ENCODE measurements at regions not wholly inside any gene's neighbourhood (a gene's known extent, or its start where the extent isn't known, plus 50 kb on each side); places are given as distances from the start of the nearest gene placed in this dataset.
"Not testable (repeated sequence)": the region's sequence is repeated elsewhere in the genome, so short reads cannot be mapped to it uniquely, and the experiment has no call there.

GRCh38 chr14:89695846-89696245 lies 258.7 kb downstream of the EFCAB11 start:
- no peaks in the 10 kb centered on the region for H3K27me3 ChIP-seq (ENCODE audit: insufficient read depth, low read depth)
- no peak overlapping the region for H2AFZ ChIP-seq (ENCODE audit: low read depth)
- no peaks in the 10 kb centered on the region for H4K20me1 ChIP-seq (ENCODE audit: insufficient read depth)
- no peaks in the 10 kb centered on the region for H3K36me3 ChIP-seq (ENCODE audit: insufficient read depth)
- H3K4me2 ChIP-seq = no peak overlapping the region
- no peaks in the 10 kb centered on the region for H3K4me1 ChIP-seq (ENCODE audit: low read depth, poor library complexity, severe bottlenecking)
- TF ChIP-seq, protein P1, sequence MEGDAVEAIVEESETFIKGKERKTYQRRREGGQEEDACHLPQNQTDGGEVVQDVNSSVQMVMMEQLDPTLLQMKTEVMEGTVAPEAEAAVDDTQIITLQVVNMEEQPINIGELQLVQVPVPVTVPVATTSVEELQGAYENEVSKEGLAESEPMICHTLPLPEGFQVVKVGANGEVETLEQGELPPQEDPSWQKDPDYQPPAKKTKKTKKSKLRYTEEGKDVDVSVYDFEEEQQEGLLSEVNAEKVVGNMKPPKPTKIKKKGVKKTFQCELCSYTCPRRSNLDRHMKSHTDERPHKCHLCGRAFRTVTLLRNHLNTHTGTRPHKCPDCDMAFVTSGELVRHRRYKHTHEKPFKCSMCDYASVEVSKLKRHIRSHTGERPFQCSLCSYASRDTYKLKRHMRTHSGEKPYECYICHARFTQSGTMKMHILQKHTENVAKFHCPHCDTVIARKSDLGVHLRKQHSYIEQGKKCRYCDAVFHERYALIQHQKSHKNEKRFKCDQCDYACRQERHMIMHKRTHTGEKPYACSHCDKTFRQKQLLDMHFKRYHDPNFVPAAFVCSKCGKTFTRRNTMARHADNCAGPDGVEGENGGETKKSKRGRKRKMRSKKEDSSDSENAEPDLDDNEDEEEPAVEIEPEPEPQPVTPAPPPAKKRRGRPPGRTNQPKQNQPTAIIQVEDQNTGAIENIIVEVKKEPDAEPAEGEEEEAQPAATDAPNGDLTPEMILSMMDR (conservative IDR thresholded peaks at IDR 0.05; ENCODE audit: low read depth, low read length) = no peak
- no peak overlapping the region for H3K27ac ChIP-seq
- H3K79me2 ChIP-seq (ENCODE audit: insufficient read depth, low read depth) = no peaks in the 10 kb centered on the region
- no peak overlapping the region for H3K9ac ChIP-seq
- no peak overlapping the region for H3K4me3 ChIP-seq (IDR thresholded peaks at IDR 0.05; ENCODE audit: insufficient read depth, low read depth, low read length)

DNA sequence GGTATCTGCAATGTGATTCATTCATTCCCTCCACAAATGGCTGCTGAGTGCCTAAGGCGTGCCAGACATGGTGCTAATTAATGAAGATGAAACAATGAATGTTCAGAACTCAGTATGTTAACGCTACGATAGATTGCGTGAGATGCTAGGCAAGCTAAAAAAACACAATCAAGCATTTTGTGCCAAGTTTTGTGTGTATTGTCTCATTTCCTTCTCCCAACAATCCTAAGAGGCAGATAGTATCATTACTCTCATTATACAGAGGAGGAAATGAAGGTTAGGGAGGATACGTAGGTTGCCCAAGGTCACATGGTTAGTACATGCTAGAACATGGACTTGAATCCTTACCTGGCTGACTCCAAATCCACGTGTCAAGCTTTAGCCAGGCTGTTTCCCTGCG lies 264.4 kb downstream of the EFCAB11 start:
- Histone ChIP-seq H3K4me3 (IDR thresholded peaks at IDR 0.05; ENCODE audit: insufficient read depth, low read depth, low read length) (no peak overlapping the region), H2AFZ (ENCODE audit: low read depth) (no peak overlapping the region), H3K27me3 (ENCODE audit: insufficient read depth, low read depth) (no peaks in the 10 kb centered on the region), H3K9ac (no peak overlapping the region), H3K36me3 (ENCODE audit: insufficient read depth) (no peaks in the 10 kb centered on the region), H3K27ac (no peak overlapping the region), H3K4me1 (ENCODE audit: low read depth, poor library complexity, severe bottlenecking) (no peaks in the 10 kb centered on the region), H3K4me2 (no peak overlapping the region), H4K20me1 (ENCODE audit: insufficient read depth) (no peaks in the 10 kb centered on the region), H3K79me2 (ENCODE audit: insufficient read depth, low read depth) (no peaks in the 10 kb centered on the region)
- TF ChIP-seq, protein P1 (conservative IDR thresholded peaks at IDR 0.05; ENCODE audit: low read depth, low read length) = no peak

DNA sequence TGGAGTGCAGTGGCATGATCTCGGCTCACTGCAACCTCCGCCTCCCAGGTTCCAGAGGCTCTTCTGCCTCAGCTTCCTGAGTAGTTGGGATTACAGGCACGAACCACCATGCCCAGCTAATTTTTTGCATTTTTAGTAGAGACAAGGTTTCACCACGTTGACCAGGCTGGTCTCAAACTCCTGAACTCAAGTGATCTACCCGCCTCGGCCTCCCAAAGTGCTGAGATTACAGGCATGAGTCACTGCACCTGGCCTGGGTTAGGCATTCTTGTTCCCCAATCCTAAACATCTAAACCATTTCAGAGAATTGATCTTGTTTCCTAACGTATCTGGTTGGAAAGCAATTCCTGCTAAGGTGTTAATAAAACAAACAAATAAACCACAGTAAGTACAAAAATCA lies 264.8 kb downstream of the EFCAB11 start:
- not testable (repeated sequence) for H3K9ac ChIP-seq; H3K4me2 ChIP-seq; H3K36me3 ChIP-seq (ENCODE audit: insufficient read depth); H4K20me1 ChIP-seq (ENCODE audit: insufficient read depth); H2AFZ ChIP-seq (ENCODE audit: low read depth); H3K79me2 ChIP-seq (ENCODE audit: insufficient read depth, low read depth); H3K4me1 ChIP-seq (ENCODE audit: low read depth, poor library complexity, severe bottlenecking); H3K27me3 ChIP-seq (ENCODE audit: insufficient read depth, low read depth); H3K27ac ChIP-seq; H3K4me3 ChIP-seq (IDR thresholded peaks at IDR 0.05; ENCODE audit: insufficient read depth, low read depth, low read length)

- Histone ChIP-seq H2AFZ (ENCODE audit: low read depth) (no peak overlapping the region), H3K36me3 (ENCODE audit: insufficient read depth) (no peaks in the 10 kb centered on the region), H3K27ac (no peak overlapping the region), H3K4me1 (ENCODE audit: low read depth, poor library complexity, severe bottlenecking) (no peaks in the 10 kb centered on the region), H3K27me3 (ENCODE audit: insufficient read depth, low read depth) (no peaks in the 10 kb centered on the region), H3K79me2 (ENCODE audit: insufficient read depth, low read depth) (no peaks in the 10 kb centered on the region), H3K4me2 (no peak overlapping the region), H3K4me3 (IDR thresholded peaks at IDR 0.05; ENCODE audit: insufficient read depth, low read depth, low read length) (no peak overlapping the region), H3K9ac (no peak overlapping the region), H4K20me1 (ENCODE audit: insufficient read depth) (no peaks in the 10 kb centered on the region)
- TF ChIP-seq, protein P1 (conservative IDR thresholded peaks at IDR 0.05; ENCODE audit: low read depth, low read length) = no peak
Observed at GRCh38 chr14:89688507-89689211, 265.9 kb downstream of the EFCAB11 start.

DNA sequence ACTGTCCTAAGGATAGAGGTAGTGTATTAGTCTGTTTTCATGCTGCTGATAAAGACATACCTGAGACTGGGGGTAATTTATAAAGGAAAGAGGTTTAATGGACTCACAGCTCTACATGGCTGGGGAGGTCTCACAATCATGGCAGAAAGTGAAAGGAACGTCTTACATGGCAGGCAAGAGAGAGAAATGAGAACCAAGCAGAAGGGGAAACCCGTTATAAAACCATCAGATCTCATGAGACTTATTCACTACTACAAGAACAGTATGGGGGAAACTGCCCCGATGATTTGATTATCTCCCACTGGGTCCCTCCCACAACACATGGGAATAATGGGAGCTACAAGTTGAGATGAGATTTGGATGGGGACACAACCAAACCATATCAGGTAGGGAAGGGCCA lies 267.4 kb downstream of the EFCAB11 start:
- H3K4me1 ChIP-seq (ENCODE audit: low read depth, poor library complexity, severe bottlenecking); H3K4me3 ChIP-seq (IDR thresholded peaks at IDR 0.05; ENCODE audit: insufficient read depth, low read depth, low read length); H3K79me2 ChIP-seq (ENCODE audit: insufficient read depth, low read depth); H3K4me2 ChIP-seq; H2AFZ ChIP-seq (ENCODE audit: low read depth); H3K9ac ChIP-seq; H4K20me1 ChIP-seq (ENCODE audit: insufficient read depth); H3K36me3 ChIP-seq (ENCODE audit: insufficient read depth); H3K27me3 ChIP-seq (ENCODE audit: insufficient read depth, low read depth); H3K27ac ChIP-seq: not testable (repeated sequence)
